AG09309 (cell line): ENCODE measurements at regions not wholly inside any gene's neighbourhood (a gene's known extent, or its start where the extent isn't known, plus 50 kb on each side); places are given as distances from the start of the nearest gene placed in this dataset.

Source experiments
- DNase-seq: peaks from one replicate; pipeline ENCODE4 v3.0.0-alpha.2; 2010; ENCODE audit warnings: low read depth
- H3K4me3 ChIP-seq: 2 replicates; pipeline ENCODE4 v1.5.1; 2011; ENCODE audit warnings: mild to moderate bottlenecking, low read depth, low read length, moderate library complexity; ENCODE audit not compliant: control insufficient read depth
- TF ChIP-seq, protein P1 (sequence below): IDR thresholded peaks from 2 replicates; pipeline ENCODE4 v1.5.1; 2011; ENCODE audit warnings: mild to moderate bottlenecking, low read depth, low read length, inconsistent platforms; ENCODE audit not compliant: insufficient read depth, control insufficient read depth; ENCODE audit errors: missing control alignments

DNA sequence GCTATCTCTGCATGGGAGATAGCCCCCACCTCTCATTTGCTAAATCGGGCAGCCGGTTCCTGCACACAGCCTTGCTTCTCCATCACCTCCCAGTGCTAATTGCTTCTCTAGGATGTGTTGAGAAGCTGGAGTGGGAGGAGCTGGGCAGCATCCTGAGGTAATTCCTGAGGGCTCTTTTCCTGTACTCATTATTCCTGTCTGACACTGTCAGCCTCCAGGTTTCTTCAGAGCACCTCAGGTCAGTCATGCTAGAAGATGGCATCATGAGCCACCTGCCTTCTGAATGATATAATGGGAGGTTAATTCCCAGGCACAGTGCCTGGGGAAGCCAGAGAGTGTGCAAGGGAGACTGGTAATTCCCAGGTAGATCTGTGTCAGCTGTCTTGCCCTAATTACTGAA lies 133.0 kb downstream of the RAB38 start:
- TF ChIP-seq, protein P1, sequence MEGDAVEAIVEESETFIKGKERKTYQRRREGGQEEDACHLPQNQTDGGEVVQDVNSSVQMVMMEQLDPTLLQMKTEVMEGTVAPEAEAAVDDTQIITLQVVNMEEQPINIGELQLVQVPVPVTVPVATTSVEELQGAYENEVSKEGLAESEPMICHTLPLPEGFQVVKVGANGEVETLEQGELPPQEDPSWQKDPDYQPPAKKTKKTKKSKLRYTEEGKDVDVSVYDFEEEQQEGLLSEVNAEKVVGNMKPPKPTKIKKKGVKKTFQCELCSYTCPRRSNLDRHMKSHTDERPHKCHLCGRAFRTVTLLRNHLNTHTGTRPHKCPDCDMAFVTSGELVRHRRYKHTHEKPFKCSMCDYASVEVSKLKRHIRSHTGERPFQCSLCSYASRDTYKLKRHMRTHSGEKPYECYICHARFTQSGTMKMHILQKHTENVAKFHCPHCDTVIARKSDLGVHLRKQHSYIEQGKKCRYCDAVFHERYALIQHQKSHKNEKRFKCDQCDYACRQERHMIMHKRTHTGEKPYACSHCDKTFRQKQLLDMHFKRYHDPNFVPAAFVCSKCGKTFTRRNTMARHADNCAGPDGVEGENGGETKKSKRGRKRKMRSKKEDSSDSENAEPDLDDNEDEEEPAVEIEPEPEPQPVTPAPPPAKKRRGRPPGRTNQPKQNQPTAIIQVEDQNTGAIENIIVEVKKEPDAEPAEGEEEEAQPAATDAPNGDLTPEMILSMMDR = no peak

DNA sequence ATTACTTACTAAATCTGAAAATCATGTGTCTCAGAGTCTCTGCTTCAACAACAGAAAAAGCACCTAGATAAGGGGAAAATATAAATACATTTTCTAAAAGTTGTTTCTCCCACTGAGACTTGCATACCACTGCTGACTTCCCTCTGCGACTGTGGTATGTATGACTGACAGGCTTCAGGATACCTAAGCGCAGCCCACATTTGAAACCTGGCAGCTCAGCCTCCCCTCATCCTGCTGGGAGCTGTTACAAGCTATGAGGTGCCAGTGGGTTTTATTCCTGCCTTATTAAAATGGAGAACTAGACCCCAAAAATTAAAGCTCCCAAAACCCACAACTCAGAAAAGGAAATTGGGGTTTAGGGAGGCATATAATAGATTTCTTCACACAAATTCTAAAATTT lies 133.6 kb downstream of the RAB38 start:
- H3K4me3 ChIP-seq = no peak overlapping the region
- TF ChIP-seq, protein P1 = no peak
- DNase-seq = no peak

More for the DNA sequence above, 133.0 kb downstream of the RAB38 start:
- no peak for DNase-seq
- H3K4me3 ChIP-seq = no peak overlapping the region

DNA sequence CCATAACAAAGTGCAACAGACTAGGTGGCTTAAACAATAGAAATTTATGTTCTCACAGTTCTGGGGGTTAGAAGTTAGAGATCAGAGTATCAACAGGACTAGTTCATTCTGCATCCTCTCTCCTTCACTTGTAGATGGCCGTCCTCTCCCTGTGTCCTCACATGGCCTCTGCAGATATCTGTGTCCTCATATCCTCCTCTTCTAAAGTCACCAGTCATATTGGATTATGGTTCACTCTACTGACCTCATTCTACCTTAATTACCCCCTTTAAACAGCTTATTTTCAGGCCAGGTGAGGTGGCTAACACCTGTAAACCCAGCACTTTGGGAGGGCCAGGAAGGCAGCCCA lies 135.1 kb downstream of the RAB38 start:
- no peak for DNase-seq
- TF ChIP-seq, protein P1 = no peak
- no peak overlapping the region for H3K4me3 ChIP-seq

DNA sequence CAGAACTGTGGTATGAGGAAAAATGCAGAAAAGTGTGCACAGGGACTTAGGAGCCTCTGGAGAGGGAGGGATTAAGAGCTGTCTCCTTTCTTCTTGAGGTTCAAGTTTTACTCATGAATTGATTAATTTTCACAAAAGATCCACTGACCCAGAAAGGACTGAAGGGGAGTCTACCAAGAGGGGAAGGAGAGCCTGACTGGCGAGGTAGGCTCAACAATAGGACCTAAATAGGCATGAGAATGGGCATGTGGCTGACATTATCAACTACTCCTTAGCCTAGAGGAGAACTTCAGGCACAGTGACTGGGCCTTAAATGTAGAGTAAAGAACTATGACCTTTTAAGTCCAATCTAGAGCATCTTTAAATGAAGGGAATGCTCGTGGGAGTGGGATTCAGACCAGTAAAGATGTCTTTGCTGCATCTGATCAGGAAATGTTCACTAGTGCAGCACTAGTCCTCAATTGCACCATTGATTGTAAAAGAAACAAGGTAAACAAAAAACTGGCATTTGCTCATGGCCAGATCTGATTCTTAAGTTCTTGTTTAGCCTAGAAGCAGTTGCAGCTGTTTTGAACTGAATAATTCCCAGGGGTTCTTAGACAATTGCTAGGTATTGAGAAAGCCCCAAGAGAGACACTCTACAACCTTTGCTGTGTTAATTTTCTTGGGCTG lies 135.6 kb downstream of the RAB38 start:
- no peak overlapping the region for H3K4me3 ChIP-seq
- TF ChIP-seq, protein P1 = no peak
- no peak for DNase-seq

DNA sequence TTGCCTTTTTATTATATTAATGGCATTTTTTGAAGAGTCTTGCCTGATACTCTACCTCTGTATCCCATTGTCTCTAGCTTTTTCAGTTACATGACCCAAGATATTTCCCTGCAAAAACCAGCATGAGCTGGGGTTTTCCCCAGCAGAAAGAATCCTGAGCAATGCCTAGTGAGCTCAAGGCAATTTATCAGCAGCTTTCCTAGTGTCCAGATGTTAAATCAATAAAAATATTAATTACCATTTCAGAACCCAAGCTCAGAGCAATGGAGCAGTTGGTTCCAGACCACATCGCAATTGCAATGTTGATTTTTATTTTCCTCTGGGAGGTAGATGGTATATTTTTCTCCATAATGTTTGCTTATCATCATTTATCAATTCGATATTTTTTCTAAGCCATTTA lies 137.2 kb downstream of the RAB38 start:
- TF ChIP-seq, protein P1 = no peak
- no peak for DNase-seq
- H3K4me3 ChIP-seq = no peak overlapping the region

DNA sequence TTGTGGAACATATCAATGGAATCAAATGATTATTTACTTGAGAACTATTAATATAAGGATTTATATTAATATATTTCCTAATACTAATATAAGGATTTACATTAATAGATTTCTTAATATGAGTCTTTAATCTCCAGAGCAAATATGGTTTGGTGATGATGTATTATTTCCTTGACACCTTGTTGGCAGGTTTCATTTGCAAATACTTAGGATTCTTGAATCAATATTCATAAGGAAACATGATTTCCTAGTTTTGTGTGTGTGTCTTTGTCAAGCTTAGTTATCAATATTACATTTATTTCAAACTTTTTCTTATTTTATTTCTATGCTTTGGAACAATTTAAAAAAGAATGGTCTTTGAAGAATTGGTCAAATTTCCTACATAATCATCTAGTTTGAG lies 138.5 kb downstream of the RAB38 start:
- TF ChIP-seq, protein P1 = no peak
- H3K4me3 ChIP-seq = no peak overlapping the region
- DNase-seq = no peak
